Mammary epithelial cell (primary cell): ENCODE measurements at regions not wholly inside any gene's neighbourhood (a gene's known extent, or its start where the extent isn't known, plus 50 kb on each side); places are given as distances from the start of the nearest gene placed in this dataset.

Experiments
- EZH2 ChIP-seq: IDR thresholded peaks from 2 replicates; pipeline ENCODE4 v1.6.1; 2012; ENCODE audit warnings: low read length, inconsistent platforms, borderline replicate concordance
- TF ChIP-seq, protein P1 (sequence below), 2 donors: IDR thresholded peaks in 1 of 2; conservative IDR thresholded peaks in 1 of 2; 2 replicates each; pipeline ENCODE4 v1.5.1; 2011 to 2012; ENCODE audit warnings: inconsistent platforms in 2 of 2, low read length in 2 of 2, mild to moderate bottlenecking in 2 of 2, control low read depth in 1 of 2, low read depth in 1 of 2; ENCODE audit not compliant: insufficient read depth in 1 of 2; ENCODE audit errors: extremely low read depth in 1 of 2

DNA sequence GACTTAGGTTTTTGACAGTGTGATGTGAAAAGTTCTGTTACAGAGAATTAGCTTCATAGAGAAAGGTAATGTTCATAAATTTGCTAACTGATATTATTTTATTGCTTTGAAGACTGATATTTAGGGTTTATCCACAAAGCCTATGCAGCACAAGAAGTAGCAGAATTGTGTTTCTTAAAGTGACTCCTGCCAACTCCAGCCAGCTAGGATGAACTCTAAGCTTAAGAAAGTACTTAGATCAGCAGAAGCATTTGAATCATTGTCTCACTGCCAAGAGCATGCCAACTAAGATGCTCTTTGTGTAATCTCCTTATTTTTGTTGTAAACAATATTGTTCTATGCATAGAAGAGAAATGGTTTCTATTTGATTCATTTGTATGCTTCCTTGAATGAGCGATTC lies 589.4 kb upstream of the ADGRL4 start:
- TF ChIP-seq, protein P1, sequence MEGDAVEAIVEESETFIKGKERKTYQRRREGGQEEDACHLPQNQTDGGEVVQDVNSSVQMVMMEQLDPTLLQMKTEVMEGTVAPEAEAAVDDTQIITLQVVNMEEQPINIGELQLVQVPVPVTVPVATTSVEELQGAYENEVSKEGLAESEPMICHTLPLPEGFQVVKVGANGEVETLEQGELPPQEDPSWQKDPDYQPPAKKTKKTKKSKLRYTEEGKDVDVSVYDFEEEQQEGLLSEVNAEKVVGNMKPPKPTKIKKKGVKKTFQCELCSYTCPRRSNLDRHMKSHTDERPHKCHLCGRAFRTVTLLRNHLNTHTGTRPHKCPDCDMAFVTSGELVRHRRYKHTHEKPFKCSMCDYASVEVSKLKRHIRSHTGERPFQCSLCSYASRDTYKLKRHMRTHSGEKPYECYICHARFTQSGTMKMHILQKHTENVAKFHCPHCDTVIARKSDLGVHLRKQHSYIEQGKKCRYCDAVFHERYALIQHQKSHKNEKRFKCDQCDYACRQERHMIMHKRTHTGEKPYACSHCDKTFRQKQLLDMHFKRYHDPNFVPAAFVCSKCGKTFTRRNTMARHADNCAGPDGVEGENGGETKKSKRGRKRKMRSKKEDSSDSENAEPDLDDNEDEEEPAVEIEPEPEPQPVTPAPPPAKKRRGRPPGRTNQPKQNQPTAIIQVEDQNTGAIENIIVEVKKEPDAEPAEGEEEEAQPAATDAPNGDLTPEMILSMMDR (conservative IDR thresholded peaks at IDR 0.05 in 1 of 2, IDR thresholded peaks at IDR 0.05 in 1 of 2; ENCODE audit: extremely low read depth in 1 of 2, insufficient read depth in 1 of 2, low read depth in 1 of 2, low read length in 2 of 2) = no peak
- no peak for TF ChIP-seq EZH2
